ENCODE measurements at regions not wholly inside any gene's neighbourhood (a gene's known extent, or its start where the extent isn't known, plus 50 kb on each side); places are given as distances from the start of the nearest gene placed in this dataset.

- TF ChIP-seq, protein P1, sequence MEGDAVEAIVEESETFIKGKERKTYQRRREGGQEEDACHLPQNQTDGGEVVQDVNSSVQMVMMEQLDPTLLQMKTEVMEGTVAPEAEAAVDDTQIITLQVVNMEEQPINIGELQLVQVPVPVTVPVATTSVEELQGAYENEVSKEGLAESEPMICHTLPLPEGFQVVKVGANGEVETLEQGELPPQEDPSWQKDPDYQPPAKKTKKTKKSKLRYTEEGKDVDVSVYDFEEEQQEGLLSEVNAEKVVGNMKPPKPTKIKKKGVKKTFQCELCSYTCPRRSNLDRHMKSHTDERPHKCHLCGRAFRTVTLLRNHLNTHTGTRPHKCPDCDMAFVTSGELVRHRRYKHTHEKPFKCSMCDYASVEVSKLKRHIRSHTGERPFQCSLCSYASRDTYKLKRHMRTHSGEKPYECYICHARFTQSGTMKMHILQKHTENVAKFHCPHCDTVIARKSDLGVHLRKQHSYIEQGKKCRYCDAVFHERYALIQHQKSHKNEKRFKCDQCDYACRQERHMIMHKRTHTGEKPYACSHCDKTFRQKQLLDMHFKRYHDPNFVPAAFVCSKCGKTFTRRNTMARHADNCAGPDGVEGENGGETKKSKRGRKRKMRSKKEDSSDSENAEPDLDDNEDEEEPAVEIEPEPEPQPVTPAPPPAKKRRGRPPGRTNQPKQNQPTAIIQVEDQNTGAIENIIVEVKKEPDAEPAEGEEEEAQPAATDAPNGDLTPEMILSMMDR (IDR thresholded peaks at IDR 0.05), result no peak
- TF ChIP-seq POLR2A (IDR thresholded peaks at IDR 0.05), result no peak
- TF ChIP-seq POLR2AphosphoS5 (IDR thresholded peaks at IDR 0.05), result no peak
These were observed 205.7 kb upstream of the BCOR start for GRCh38 chrX:40303256-40304077.
